ENCODE measurements at regions not wholly inside any gene's neighbourhood (a gene's known extent, or its start where the extent isn't known, plus 50 kb on each side); places are given as distances from the start of the nearest gene placed in this dataset.

GRCh38 chr20:48406912-48407340 is 420.9 kb downstream of the PREX1 start:
- CTCF ChIA-PET, result no interaction called here
- no peaks in the 10 kb centered on the region for H3K36me3 ChIP-seq (ENCODE audit: control insufficient read depth, insufficient read depth, low read length)
- POLR2A ChIA-PET, result no interaction called here
- H3K4me3 ChIP-seq (ENCODE audit: low read depth, low read length), result no peak overlapping the region
- TF ChIP-seq CTCF (IDR thresholded peaks at IDR 0.05; ENCODE audit: insufficient read depth, low read depth, low read length), result no peak
- no peaks in the 10 kb centered on the region; the same call in 1 of the 2 replicates for H3K27me3 ChIP-seq (ENCODE audit: control insufficient read depth, insufficient read depth, low read length)
- DNase-seq (ENCODE audit: low read depth), result no peak

- no peaks in the 10 kb centered on the region for H3K36me3 ChIP-seq (ENCODE audit: control insufficient read depth, insufficient read depth, low read length)
- no peaks in the 10 kb centered on the region; the same call in 1 of the 2 replicates for H3K27me3 ChIP-seq (ENCODE audit: control insufficient read depth, insufficient read depth, low read length)
- POLR2A ChIA-PET, result no interaction called here
- H3K4me3 ChIP-seq (ENCODE audit: low read depth, low read length), result no peak overlapping the region
- no peak for TF ChIP-seq CTCF (IDR thresholded peaks at IDR 0.05; ENCODE audit: insufficient read depth, low read depth, low read length)
- DNase-seq (ENCODE audit: low read depth), result no peak
- CTCF ChIA-PET, result no interaction called here
These were observed 421.3 kb downstream of the PREX1 start for GRCh38 chr20:48406498-48406897.

GRCh38 chr20:48405909-48406308 is 421.9 kb downstream of the PREX1 start:
- CTCF ChIA-PET, result interaction anchor here (0.8 kb wide), 1 partner anchor 11 kb away, joined by 3 read pairs; no protein-coding TSS in a partner anchor
- TF ChIP-seq CTCF (IDR thresholded peaks at IDR 0.05; ENCODE audit: insufficient read depth, low read depth, low read length), result no peak
- Histone ChIP-seq H3K36me3 (ENCODE audit: control insufficient read depth, insufficient read depth, low read length) (no peaks in the 10 kb centered on the region), H3K4me3 (ENCODE audit: low read depth, low read length) (no peak overlapping the region), H3K27me3 (ENCODE audit: control insufficient read depth, insufficient read depth, low read length) (no peaks in the 10 kb centered on the region; the same call in 1 of the 2 replicates)
- POLR2A ChIA-PET, result no interaction called here
- DNase-seq (ENCODE audit: low read depth), result no peak

- Histone ChIP-seq H3K36me3 (ENCODE audit: control insufficient read depth, insufficient read depth, low read length) (no peaks in the 10 kb centered on the region), H3K4me3 (ENCODE audit: low read depth, low read length) (no peak overlapping the region), H3K27me3 (ENCODE audit: control insufficient read depth, insufficient read depth, low read length) (no peaks in the 10 kb centered on the region; the same call in 1 of the 2 replicates)
- TF ChIP-seq CTCF (IDR thresholded peaks at IDR 0.05; ENCODE audit: insufficient read depth, low read depth, low read length), result no peak
- DNase-seq (ENCODE audit: low read depth), result no peak
- CTCF ChIA-PET, result no interaction called here
- POLR2A ChIA-PET, result no interaction called here
These were observed 423.2 kb downstream of the PREX1 start for GRCh38 chr20:48404598-48404997.

GRCh38 chr20:48403167-48403761 is 424.5 kb downstream of the PREX1 start:
- no peak for DNase-seq (ENCODE audit: low read depth)
- Histone ChIP-seq H3K4me3 (ENCODE audit: low read depth, low read length) (no peak overlapping the region), H3K27me3 (ENCODE audit: control insufficient read depth, insufficient read depth, low read length) (no peaks in the 10 kb centered on the region; the same call in 1 of the 2 replicates), H3K36me3 (ENCODE audit: control insufficient read depth, insufficient read depth, low read length) (no peaks in the 10 kb centered on the region)
- ChIA-PET POLR2A (interaction anchor here (0.5 kb wide), 1 partner anchor 129 kb away, joined by 5 read pairs; no protein-coding TSS in a partner anchor), CTCF (no interaction called here)
- no peak for TF ChIP-seq CTCF (IDR thresholded peaks at IDR 0.05; ENCODE audit: insufficient read depth, low read depth, low read length)
